Fibroblast of lung (primary cell): ENCODE measurements at regions not wholly inside any gene's neighbourhood (a gene's known extent, or its start where the extent isn't known, plus 50 kb on each side); places are given as distances from the start of the nearest gene placed in this dataset.

Experiments
- DNase-seq, 2 donors: peaks; one replicate each; pipeline versions ENCODE4 v3.0.0 to v3.0.0-alpha.2; 2010; ENCODE audit warnings: low read depth in 2 of 2
- H2AFZ ChIP-seq: 2 replicates; pipeline ENCODE4 v1.5.1; 2012; ENCODE audit warnings: low read length, control low read depth, inconsistent platforms
- H3K27ac ChIP-seq: 2 replicates; pipeline ENCODE4 v1.5.1; 2011; ENCODE audit warnings: low read length, control low read depth; ENCODE audit not compliant: insufficient read depth
- H3K27me3 ChIP-seq: 2 replicates; pipeline ENCODE4 v1.5.1; 2011; ENCODE audit warnings: mild to moderate bottlenecking, low read length; ENCODE audit not compliant: control insufficient read depth, insufficient read depth
- H3K36me3 ChIP-seq: 2 replicates; pipeline ENCODE4 v1.5.1; 2011; ENCODE audit warnings: low read length; ENCODE audit not compliant: control insufficient read depth, insufficient read depth
- H3K4me1 ChIP-seq: 2 replicates; pipeline ENCODE4 v1.5.1; 2011; ENCODE audit warnings: low read length; ENCODE audit not compliant: control insufficient read depth, insufficient read depth; ENCODE audit errors: extremely low read depth
- H3K4me2 ChIP-seq: 2 replicates; pipeline ENCODE4 v1.5.1; 2011; ENCODE audit warnings: low read length, control low read depth; ENCODE audit not compliant: insufficient read depth; ENCODE audit errors: extremely low read depth
- H3K4me3 ChIP-seq, 4 experiments: fragments of 200-600 bp in 1 of 4; sonication (generic) in 1 of 4; replicated peaks in 1 of 4; 2 replicates each; pipeline ENCODE4 v1.5.1; 2011 to 2016; ENCODE audit warnings: low read length in 4 of 4, low read depth in 3 of 4, mild to moderate bottlenecking in 3 of 4, control low read depth in 2 of 4, inconsistent platforms in 1 of 4, mixed read lengths in 1 of 4; ENCODE audit not compliant: insufficient read depth in 1 of 4; ENCODE audit errors: control extremely low read depth in 1 of 4
- H3K79me2 ChIP-seq: 2 replicates; pipeline ENCODE4 v1.5.1; 2012; ENCODE audit warnings: mild to moderate bottlenecking, low read length, inconsistent platforms; ENCODE audit not compliant: control insufficient read depth, insufficient read depth
- H3K9ac ChIP-seq: 2 replicates; pipeline ENCODE4 v1.5.1; 2011; ENCODE audit warnings: mild to moderate bottlenecking, low read length, control low read depth; ENCODE audit not compliant: insufficient read depth
- H3K9me3 ChIP-seq: 2 replicates; pipeline ENCODE4 v1.5.1; 2012; ENCODE audit warnings: low read depth, low read length; ENCODE audit not compliant: control insufficient read depth, insufficient read depth
- H4K20me1 ChIP-seq: 2 replicates; pipeline ENCODE4 v1.5.1; 2011; ENCODE audit warnings: low read length; ENCODE audit not compliant: control insufficient read depth, insufficient read depth; ENCODE audit errors: extremely low read depth
- CTCF ChIP-seq, 2 donors: IDR thresholded peaks in 1 of 2; conservative IDR thresholded peaks in 1 of 2; 1 replicate in 1 of 2; 2 replicates in 1 of 2; pipeline ENCODE4 v1.5.1; 2011 to 2012; ENCODE audit warnings: low read length in 2 of 2, control low read depth in 1 of 2, inconsistent platforms in 1 of 2, low read depth in 1 of 2, mild to moderate bottlenecking in 1 of 2
- EZH2 ChIP-seq: IDR thresholded peaks from 2 replicates; pipeline ENCODE4 v1.5.1; 2012; ENCODE audit warnings: low read length, control low read depth, mild to moderate bottlenecking; ENCODE audit errors: missing control alignments

- H3K27ac ChIP-seq, result peak overlapping the region; percentile 81
- peaks cover 2% of the 10 kb centered on the region for H3K4me1 ChIP-seq
- H2AFZ ChIP-seq, result peak overlapping the region; percentile 34
- peak overlapping the region; percentile 83 for H3K9ac ChIP-seq
- H4K20me1 ChIP-seq, result no peaks in the 10 kb centered on the region
- peak overlapping the region; percentile 81 to 99 (median 86) for H3K4me3 ChIP-seq
- peak overlapping the region; percentile 90 for H3K4me2 ChIP-seq
- H3K79me2 ChIP-seq, result peaks cover 57% of the 10 kb centered on the region
- H3K9me3 ChIP-seq, result no peaks in the 10 kb centered on the region
- no peaks in the 10 kb centered on the region for H3K36me3 ChIP-seq
- TF ChIP-seq EZH2 (no peak), CTCF (conservative IDR thresholded peaks at IDR 0.05 in 1 of 2, IDR thresholded peaks at IDR 0.05 in 1 of 2; ENCODE audit: low read depth in 1 of 2, low read length in 2 of 2) (no peak)
- peak; percentile 22 to 56 for DNase-seq
- H3K27me3 ChIP-seq, result no peaks in the 10 kb centered on the region
Measured at GRCh38 chr22:25448435-25449051, 115.9 kb upstream of the GRK3 start.

GRCh38 chr22:25449781-25450317 lies 114.6 kb upstream of the GRK3 start:
- Histone ChIP-seq H3K9me3 (no peaks in the 10 kb centered on the region), H4K20me1 (no peaks in the 10 kb centered on the region), H2AFZ (no peak overlapping the region), H3K9ac (no peak overlapping the region), H3K4me1 (peaks cover 2% of the 10 kb centered on the region), H3K4me3 (peak overlapping the region; percentile 3 to 99 (median 53)), H3K4me2 (peak overlapping the region; percentile 56), H3K27me3 (no peaks in the 10 kb centered on the region), H3K79me2 (peaks cover 66% of the 10 kb centered on the region), H3K27ac (no peak overlapping the region), H3K36me3 (no peaks in the 10 kb centered on the region)
- TF ChIP-seq CTCF (conservative IDR thresholded peaks at IDR 0.05 in 1 of 2, IDR thresholded peaks at IDR 0.05 in 1 of 2; ENCODE audit: low read depth in 1 of 2, low read length in 2 of 2) (no peak), EZH2 (no peak)
- DNase-seq, result peak in 1 of 2 donors; percentile 64

GRCh38 chr22:25451480-25452114 lies 112.9 kb upstream of the GRK3 start:
- Histone ChIP-seq H3K4me2 (peak overlapping the region; percentile 60), H3K27ac (no peak overlapping the region), H3K36me3 (no peaks in the 10 kb centered on the region), H3K79me2 (peaks cover 70% of the 10 kb centered on the region), H2AFZ (no peak overlapping the region), H3K4me1 (peaks cover 2% of the 10 kb centered on the region), H3K9ac (no peak overlapping the region), H3K4me3 (peak overlapping the region in 3 of 4 experiments; percentile 25 to 38 (median 30)), H4K20me1 (no peaks in the 10 kb centered on the region), H3K27me3 (no peaks in the 10 kb centered on the region), H3K9me3 (no peaks in the 10 kb centered on the region)
- peak in 1 of 2 donors; percentile 34 for DNase-seq
- TF ChIP-seq CTCF (conservative IDR thresholded peaks at IDR 0.05 in 1 of 2, IDR thresholded peaks at IDR 0.05 in 1 of 2; ENCODE audit: low read depth in 1 of 2, low read length in 2 of 2) (no peak), EZH2 (no peak)
